HCT116 (cell line): ENCODE measurements at regions not wholly inside any gene's neighbourhood (a gene's known extent, or its start where the extent isn't known, plus 50 kb on each side); places are given as distances from the start of the nearest gene placed in this dataset.

Source experiments
- ATAC-seq: fragments of 200-7000 bp; cut with Tn5 transposase; 2 replicates; pipeline ENCODE4 v1.9.1; 2020; ENCODE audit warnings: mild to moderate bottlenecking, moderate library complexity
- BruUV-seq: library from RNA; stranded (reverse); fragments of 400-500 nt; replicated peaks from 2 replicates; lab custom pipeline; 2021; lab: Mats Ljungman, UMichigan
- CTCF ChIA-PET: fragments of 300-600 bp; sonication (Branson Sonifier 250); formaldehyde crosslinking; loops from one replicate; lab custom pipeline; 2021; ENCODE audit warnings: antibody characterized with exemption; lab: Charles Lee
- POLR2A ChIA-PET: fragments of 300-600, 350-600 bp; sonication (Branson Sonifier 250); formaldehyde crosslinking; loops from one replicate; lab custom pipeline; 2021; ENCODE audit warnings: antibody characterized with exemption; lab: Charles Lee
- RAD21 ChIA-PET, 2 experiments: fragments of 300-600 bp; sonication (Branson Sonifier 250); formaldehyde crosslinking; loops; one replicate each; lab custom pipeline; 2023; ENCODE audit warnings: low total read pairs in 2 of 2; ENCODE audit not compliant: uncharacterized antibody in 2 of 2, unreplicated experiment in 2 of 2, low non-redundant PET in 1 of 2; lab: Charles Lee
- DNase-seq: peaks from one replicate; pipeline ENCODE4 v3.0.0-alpha.2; 2010; ENCODE audit warnings: low read depth, low spot score
- H2AFZ ChIP-seq: fragments of 200-600 bp; shearing (Covaris generic), sonication (generic); 2 replicates; pipeline ENCODE4 v1.6.1; 2017; ENCODE audit warnings: low read depth, mixed run types, mixed read lengths, antibody characterized with exemption, low read length; ENCODE audit not compliant: poor library complexity, severe bottlenecking
- H3K27ac ChIP-seq: 2 replicates; pipeline ENCODE4 v1.5.1; 2012; ENCODE audit warnings: low read depth, low read length
- H3K27me3 ChIP-seq: fragments of 200-600 bp; sonication (generic); 2 replicates; pipeline ENCODE4 v1.6.1; 2016; ENCODE audit warnings: mixed run types, low read length, mixed read lengths; ENCODE audit not compliant: insufficient read depth
- H3K36me3 ChIP-seq, 2 experiments: fragments of 200-500 bp in 1 of 2; fragments of 200-600 bp in 1 of 2; sonication (Bioruptor generic) in 1 of 2; sonication (generic) in 1 of 2; 2 replicates each; pipeline versions ENCODE4 v1.5.1 to v1.6.1; 2014 to 2016; ENCODE audit warnings: low read length in 2 of 2, inconsistent platforms in 1 of 2, mixed read lengths in 1 of 2, mixed run types in 1 of 2; ENCODE audit not compliant: insufficient read depth in 2 of 2, control insufficient read depth in 1 of 2
- H3K4me1 ChIP-seq, 2 experiments: fragments of 200-600 bp in 1 of 2; sonication (generic) in 1 of 2; 2 replicates each; pipeline versions ENCODE4 v1.5.1 to v1.6.1; 2012 to 2017; ENCODE audit warnings: low read length in 2 of 2, inconsistent platforms in 1 of 2, mild to moderate bottlenecking in 1 of 2, mixed read lengths in 1 of 2, mixed run types in 1 of 2, moderate library complexity in 1 of 2; ENCODE audit not compliant: insufficient read depth in 2 of 2, control insufficient read depth in 1 of 2
- H3K4me2 ChIP-seq: fragments of 200-600 bp; sonication (generic); 2 replicates; pipeline ENCODE4 v1.6.1; 2017; ENCODE audit warnings: mixed run types, low read length, mixed read lengths
- H3K4me3 ChIP-seq, 2 experiments: fragments of 200-600 bp in 1 of 2; sonication (generic) in 1 of 2; replicated peaks in 1 of 2; 2 replicates each; pipeline ENCODE4 v1.5.1; 2011 to 2016; ENCODE audit warnings: low read length in 2 of 2, control low read depth in 1 of 2, low read depth in 1 of 2, mild to moderate bottlenecking in 1 of 2, mixed read lengths in 1 of 2, mixed run types in 1 of 2
- H3K79me2 ChIP-seq: fragments of 200-600 bp; sonication (generic); 2 replicates; pipeline ENCODE4 v1.6.1; 2017; ENCODE audit warnings: mild to moderate bottlenecking, mixed run types, low read length, moderate library complexity, mixed read lengths; ENCODE audit not compliant: insufficient read depth
- H3K9ac ChIP-seq: fragments of 200-600 bp; sonication (generic); 2 replicates; pipeline ENCODE4 v1.6.1; 2016; ENCODE audit warnings: low read length, mixed read lengths
- H3K9me2 ChIP-seq: fragments of 200-600 bp; sonication (generic), shearing (Covaris generic); 2 replicates; pipeline ENCODE4 v1.6.1; 2017; ENCODE audit warnings: mixed run types, mild to moderate bottlenecking, moderate library complexity; ENCODE audit not compliant: insufficient read depth
- H3K9me3 ChIP-seq, 2 experiments: fragments of 200-500 bp in 1 of 2; fragments of 200-600 bp in 1 of 2; sonication (Bioruptor generic) in 1 of 2; sonication (generic) in 1 of 2; 2 replicates each; pipeline ENCODE4 v1.6.1; 2014 to 2017; ENCODE audit warnings: low read length in 2 of 2, mixed read lengths in 2 of 2, inconsistent platforms in 1 of 2, low read depth in 1 of 2, mild to moderate bottlenecking in 1 of 2, mixed run types in 1 of 2, moderate library complexity in 1 of 2; ENCODE audit not compliant: control insufficient read depth in 1 of 2, insufficient read depth in 1 of 2
- H4K20me1 ChIP-seq: fragments of 200-600 bp; sonication (generic), shearing (Covaris generic); 2 replicates; pipeline ENCODE4 v1.6.1; 2017; ENCODE audit warnings: mixed run types, mild to moderate bottlenecking, moderate library complexity; ENCODE audit not compliant: insufficient read depth
- EZH2 ChIP-seq: fragments of 200-600 bp; sonication (generic); IDR thresholded peaks from 2 replicates; pipeline ENCODE4 v1.6.1; 2017; ENCODE audit warnings: antibody characterized with exemption, mixed run types
- EZH2phosphoT487 ChIP-seq: fragments of 200-600 bp; IDR thresholded peaks from 2 replicates; pipeline ENCODE4 v1.6.1; 2018; ENCODE audit warnings: antibody characterized with exemption, borderline replicate concordance
- FOSL1 ChIP-seq: IDR thresholded peaks from 2 replicates; pipeline ENCODE4 v1.6.1; 2012; ENCODE audit warnings: low read depth
- MAX ChIP-seq: IDR thresholded peaks from 2 replicates; pipeline ENCODE4 v1.6.1; 2012
- POLR2A ChIP-seq: IDR thresholded peaks from 2 replicates; pipeline ENCODE4 v1.7.0; 2011; ENCODE audit warnings: borderline replicate concordance; ENCODE audit not compliant: insufficient read depth, insufficient read length; ENCODE audit errors: extremely low read depth
- POLR2AphosphoS5 ChIP-seq: IDR thresholded peaks from 2 replicates; pipeline ENCODE4 v1.6.1; 2011; ENCODE audit warnings: mild to moderate bottlenecking, low read depth, low read length, moderate library complexity
- RAD21 ChIP-seq: IDR thresholded peaks from 2 replicates; pipeline ENCODE4 v1.6.1; 2012; ENCODE audit warnings: low read depth, mild to moderate bottlenecking
- REST ChIP-seq: IDR thresholded peaks from 2 replicates; pipeline ENCODE4 v1.6.1; 2012; ENCODE audit warnings: low read depth
- SIN3A ChIP-seq: IDR thresholded peaks from 2 replicates; pipeline ENCODE4 v1.6.1; 2012; ENCODE audit warnings: low read depth
- SRF ChIP-seq: IDR thresholded peaks from 2 replicates; pipeline ENCODE4 v1.6.1; 2012; ENCODE audit warnings: low read depth
- TCF7L2 ChIP-seq: IDR thresholded peaks from 2 replicates; pipeline ENCODE4 v1.7.0; 2011; ENCODE audit warnings: borderline replicate concordance, inconsistent platforms; ENCODE audit not compliant: insufficient read depth, insufficient read length; ENCODE audit errors: extremely low read depth
- YY1 ChIP-seq: IDR thresholded peaks from 2 replicates; pipeline ENCODE4 v1.6.1; 2011; ENCODE audit warnings: low read length, low read depth, moderate library complexity, mild to moderate bottlenecking; ENCODE audit not compliant: insufficient replicate concordance; ENCODE audit errors: extremely low read depth
- ZFX ChIP-seq: fragments of 450-650 bp; IDR thresholded peaks from 2 replicates; pipeline ENCODE4 v1.6.1; 2017
- intact Hi-C: fragments of 100-400 bp; cut with micrococcal nuclease; formaldehyde crosslinking; loops from 2 replicates; pipeline ENCODE4 v1.10.0; 2022
- TF ChIP-seq, protein P1 (sequence below): IDR thresholded peaks from 2 replicates; pipeline ENCODE4 v1.6.1; 2012
- TF ChIP-seq, protein P2 (sequence below): IDR thresholded peaks from 2 replicates; pipeline ENCODE4 v1.6.1; 2011; ENCODE audit warnings: mild to moderate bottlenecking, low read length, moderate library complexity; ENCODE audit not compliant: insufficient replicate concordance; ENCODE audit errors: extremely low read depth

GRCh38 chr11:19647816-19648215 is 64.8 kb upstream of the NAV2 start:
- ChIA-PET CTCF (interaction anchor here (2.0 kb wide), 1 partner anchor 11 kb away, joined by 6 read pairs; no protein-coding TSS in a partner anchor), POLR2A (no interaction called here), RAD21 (no interaction called here)
- no peak overlapping the region for H3K9ac ChIP-seq
- H3K27me3 ChIP-seq = no peaks in the 10 kb centered on the region; the same call in 1 of the 2 replicates
- no peaks in the 10 kb centered on the region for H3K9me3 ChIP-seq
- H3K36me3 ChIP-seq = no peaks in the 10 kb centered on the region
- peaks cover 0 to 3% of the 10 kb centered on the region in 2 experiments; a peak in 1 of 4 replicates for H3K4me1 ChIP-seq
- no TSS peak for BruUV-seq
- H3K9me2 ChIP-seq = no peaks in the 10 kb centered on the region
- H3K4me2 ChIP-seq = no peak overlapping the region
- H3K4me3 ChIP-seq = no peak overlapping the region
- ATAC-seq = no peak
- H3K79me2 ChIP-seq = no peaks in the 10 kb centered on the region
- no peak overlapping the region for H3K27ac ChIP-seq
- H4K20me1 ChIP-seq = no peaks in the 10 kb centered on the region
- TF ChIP-seq EZH2phosphoT487 = no peak
- TF ChIP-seq, all 23 proteins: peak for 0
- DNase-seq = no peak
- no peak overlapping the region for H2AFZ ChIP-seq
- intact Hi-C loops = no loop called here

DNA sequence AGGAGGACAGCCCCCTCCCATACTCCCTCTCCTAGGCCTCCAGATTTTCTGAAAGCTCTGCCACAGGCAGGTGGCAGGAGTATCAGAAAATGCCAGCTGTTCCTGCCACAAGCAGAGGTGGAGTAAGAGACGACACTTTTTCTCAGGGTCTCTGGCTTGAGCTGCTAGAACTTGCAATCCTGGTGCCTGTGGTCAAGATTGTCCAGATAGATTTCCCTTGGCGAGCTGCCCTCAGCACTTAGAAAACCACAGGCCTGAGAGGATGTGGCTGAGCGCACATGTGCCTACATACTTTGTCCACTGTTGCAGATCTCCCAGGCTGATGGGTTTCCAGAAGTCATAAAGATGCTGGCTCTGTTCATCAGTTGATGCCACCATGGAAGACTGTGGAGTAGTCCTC is 65.7 kb upstream of the NAV2 start:
- Histone ChIP-seq H3K4me2 (no peak overlapping the region), H4K20me1 (no peaks in the 10 kb centered on the region), H2AFZ (no peak overlapping the region), H3K4me3 (no peak overlapping the region), H3K36me3 (no peaks in the 10 kb centered on the region), H3K4me1 (peaks cover 0 to 3% of the 10 kb centered on the region in 2 experiments; a peak in 1 of 4 replicates), H3K9me2 (no peaks in the 10 kb centered on the region), H3K79me2 (no peaks in the 10 kb centered on the region), H3K27me3 (no peaks in the 10 kb centered on the region; the same call in 1 of the 2 replicates), H3K9ac (no peak overlapping the region), H3K27ac (no peak overlapping the region), H3K9me3 (no peaks in the 10 kb centered on the region)
- intact Hi-C loops = no loop called here
- ChIA-PET POLR2A (no interaction called here), CTCF (no interaction called here), RAD21 (no interaction called here)
- ATAC-seq = no peak
- DNase-seq = no peak
- no TSS peak for BruUV-seq
- no peak for TF ChIP-seq FOSL1
- no peak for TF ChIP-seq REST
- TF ChIP-seq YY1 = no peak
- TF ChIP-seq, protein P1, sequence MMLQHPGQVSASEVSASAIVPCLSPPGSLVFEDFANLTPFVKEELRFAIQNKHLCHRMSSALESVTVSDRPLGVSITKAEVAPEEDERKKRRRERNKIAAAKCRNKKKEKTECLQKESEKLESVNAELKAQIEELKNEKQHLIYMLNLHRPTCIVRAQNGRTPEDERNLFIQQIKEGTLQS = no peak
- TF ChIP-seq, protein P2, sequence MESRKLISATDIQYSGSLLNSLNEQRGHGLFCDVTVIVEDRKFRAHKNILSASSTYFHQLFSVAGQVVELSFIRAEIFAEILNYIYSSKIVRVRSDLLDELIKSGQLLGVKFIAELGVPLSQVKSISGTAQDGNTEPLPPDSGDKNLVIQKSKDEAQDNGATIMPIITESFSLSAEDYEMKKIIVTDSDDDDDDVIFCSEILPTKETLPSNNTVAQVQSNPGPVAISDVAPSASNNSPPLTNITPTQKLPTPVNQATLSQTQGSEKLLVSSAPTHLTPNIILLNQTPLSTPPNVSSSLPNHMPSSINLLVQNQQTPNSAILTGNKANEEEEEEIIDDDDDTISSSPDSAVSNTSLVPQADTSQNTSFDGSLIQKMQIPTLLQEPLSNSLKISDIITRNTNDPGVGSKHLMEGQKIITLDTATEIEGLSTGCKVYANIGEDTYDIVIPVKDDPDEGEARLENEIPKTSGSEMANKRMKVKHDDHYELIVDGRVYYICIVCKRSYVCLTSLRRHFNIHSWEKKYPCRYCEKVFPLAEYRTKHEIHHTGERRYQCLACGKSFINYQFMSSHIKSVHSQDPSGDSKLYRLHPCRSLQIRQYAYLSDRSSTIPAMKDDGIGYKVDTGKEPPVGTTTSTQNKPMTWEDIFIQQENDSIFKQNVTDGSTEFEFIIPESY = no peak
- TF ChIP-seq SIN3A = no peak
- TF ChIP-seq POLR2AphosphoS5 = no peak
- no peak for TF ChIP-seq EZH2phosphoT487
- TF ChIP-seq EZH2 = no peak
- TF ChIP-seq MAX = no peak
- no peak for TF ChIP-seq ZFX
- TF ChIP-seq SRF = no peak
- no peak for TF ChIP-seq RAD21
- no peak for TF ChIP-seq POLR2A
- TF ChIP-seq TCF7L2 = no peak
